Small intestine (tissue), 7 donors: ENCODE measurements at regions not wholly inside any gene's neighbourhood (a gene's known extent, or its start where the extent isn't known, plus 50 kb on each side); places are given as distances from the start of the nearest gene placed in this dataset.

Experiments used
- DNase-seq, 2 donors: peaks; one replicate each; pipeline versions ENCODE4 v3.0.0 to v3.0.0-alpha.2; 2013
- FAIRE-seq: peaks from 2 replicates; lab custom pipeline; 2012; peaks lifted over from hg19 to GRCh38; lab: Jason Lieb, UNC
- H3K27ac ChIP-seq, 3 donors: one replicate each; pipeline ENCODE4 v1.5.1; 2013; ENCODE audit warnings: low read length in 2 of 3, mild to moderate bottlenecking in 2 of 3, control low read depth in 1 of 3, inconsistent platforms in 1 of 3, low read depth in 1 of 3, moderate library complexity in 1 of 3
- H3K27me3 ChIP-seq, 3 donors: one replicate each; pipeline ENCODE4 v1.6.1; 2013; ENCODE audit warnings: low read length in 3 of 3, inconsistent platforms in 1 of 3; ENCODE audit not compliant: control insufficient read depth in 3 of 3, insufficient read depth in 3 of 3
- H3K36me3 ChIP-seq, 3 donors: one replicate each; pipeline ENCODE4 v1.6.1; 2013; ENCODE audit warnings: low read length in 3 of 3, inconsistent platforms in 1 of 3, low read depth in 1 of 3, mild to moderate bottlenecking in 1 of 3, moderate library complexity in 1 of 3; ENCODE audit not compliant: control insufficient read depth in 3 of 3, insufficient read depth in 2 of 3
- H3K4me1 ChIP-seq, 3 donors: one replicate each; pipeline ENCODE4 v1.6.1; 2013; ENCODE audit warnings: low read length in 2 of 3, inconsistent platforms in 1 of 3, low read depth in 1 of 3, mild to moderate bottlenecking in 1 of 3, moderate library complexity in 1 of 3; ENCODE audit not compliant: control insufficient read depth in 3 of 3, insufficient read depth in 2 of 3
- H3K4me3 ChIP-seq, 3 donors: one replicate each; pipeline ENCODE4 v1.5.1; 2013; ENCODE audit warnings: low read length in 3 of 3, control low read depth in 1 of 3, inconsistent platforms in 1 of 3, low read depth in 1 of 3, mild to moderate bottlenecking in 1 of 3, moderate library complexity in 1 of 3
- H3K9me3 ChIP-seq, 2 donors: one replicate each; pipeline ENCODE4 v1.6.1; 2013; ENCODE audit warnings: low read depth in 1 of 2, low read length in 1 of 2; ENCODE audit not compliant: control insufficient read depth in 2 of 2, insufficient read depth in 1 of 2
- WGBS, 3 donors: extraction: QIAGEN DNeasy Blood & Tissue Kit; methylation state at CpG; one replicate each; pipeline ENCODE4 v1.1.7; 2013; 5-methylcytosine and 5-hydroxymethylcytosine counted together
- donor health status: healthy with polysubstance abuse.
- donor health status: control.
- donor health status: control.
- donor health status: Bipolar disorder and iron deficiency.
- donor health status: healthy.

DNA sequence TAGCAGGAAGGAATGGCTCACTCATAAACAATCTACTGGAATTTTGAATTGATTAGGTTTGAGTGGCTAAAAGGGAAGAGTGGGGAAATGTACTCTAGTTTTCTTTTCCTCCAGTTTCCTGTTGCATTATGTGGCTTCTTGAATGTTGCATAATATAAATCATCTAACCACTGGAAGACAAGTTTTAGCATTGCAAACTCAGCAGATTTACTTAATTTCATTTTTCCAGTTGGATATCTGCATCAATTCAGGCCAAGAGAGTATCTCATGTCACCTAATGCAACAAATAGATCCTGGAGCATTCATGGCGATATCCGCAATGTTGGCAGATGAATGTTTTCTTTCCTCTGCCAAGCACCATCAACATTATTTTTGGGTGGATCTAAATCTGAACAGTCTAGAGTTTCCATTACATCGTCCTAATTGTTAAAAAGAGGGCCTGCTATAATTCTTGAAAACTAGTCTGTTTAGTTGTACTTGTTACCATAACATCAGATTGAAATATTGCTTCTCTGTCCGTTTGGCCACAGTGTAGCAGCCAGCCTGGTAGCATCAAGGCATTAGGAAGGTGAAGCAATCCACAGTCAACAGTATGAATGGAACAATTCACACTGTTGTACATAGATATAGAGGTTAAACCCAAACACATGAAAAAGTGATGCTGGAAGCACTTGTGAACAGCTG, 544.2 kb downstream of the ETNK1 start:
- no peaks in the 10 kb centered on the region for H3K27me3 ChIP-seq
- H3K9me3 ChIP-seq: no peaks in the 10 kb centered on the region
- FAIRE-seq (no peak), DNase-seq (no peak)
- H3K4me3 ChIP-seq: no peak overlapping the region
- no peak overlapping the region for H3K27ac ChIP-seq
- 76 to 86% (median 85%) methylated on average over 4 of the region's 4 CpGs for WGBS, 3 donors
- no peaks in the 10 kb centered on the region for H3K36me3 ChIP-seq
- H3K4me1 ChIP-seq: no peaks in the 10 kb centered on the region

DNA sequence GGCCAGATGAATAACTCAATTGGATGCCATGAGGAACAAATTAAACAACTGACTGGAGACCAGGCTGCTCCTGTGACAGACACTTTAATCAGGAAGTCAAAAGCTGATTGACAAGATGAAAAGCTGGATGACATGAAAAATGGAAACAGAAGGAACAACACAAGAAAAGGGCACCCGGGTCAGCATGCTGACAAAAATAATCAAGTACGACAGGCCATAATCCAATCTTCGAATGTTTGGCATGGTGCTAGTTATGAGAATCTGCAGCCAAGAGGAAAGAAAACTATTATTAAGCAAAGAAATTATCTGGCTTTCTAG, 544.7 kb downstream of the ETNK1 start:
- DNase-seq: no peak
- Histone ChIP-seq H3K4me1 (no peaks in the 10 kb centered on the region), H3K27ac (no peak overlapping the region), H3K36me3 (no peaks in the 10 kb centered on the region), H3K27me3 (no peaks in the 10 kb centered on the region), H3K4me3 (no peak overlapping the region), H3K9me3 (no peaks in the 10 kb centered on the region)
- no peak for FAIRE-seq
- 75 to 84% (median 77%) methylated on average over 3 of the region's 3 CpGs for whole genome bisulfite sequencing, 3 donors

DNA sequence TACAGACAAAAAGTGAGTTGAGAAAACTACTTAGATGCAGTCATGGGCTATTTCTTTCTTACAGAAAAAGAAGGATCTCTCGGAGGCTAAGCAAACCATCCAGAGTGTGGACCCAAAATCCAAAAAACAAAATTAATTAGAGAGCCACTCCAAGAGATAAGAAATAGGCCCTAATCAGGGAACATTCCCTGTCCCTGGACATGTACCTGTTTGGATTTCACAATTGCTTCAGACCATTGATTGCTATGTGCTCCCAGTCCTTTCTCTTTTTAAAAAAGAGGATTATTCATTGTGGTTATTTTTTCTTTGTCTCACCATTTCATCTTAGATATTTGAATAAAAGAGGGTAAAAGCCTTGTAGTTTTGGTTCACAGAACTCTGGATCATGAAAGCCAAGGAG, 549.9 kb downstream of the ETNK1 start:
- Histone ChIP-seq H3K36me3 (no peaks in the 10 kb centered on the region), H3K4me3 (no peak overlapping the region), H3K27me3 (no peaks in the 10 kb centered on the region), H3K9me3 (no peaks in the 10 kb centered on the region), H3K4me1 (no peaks in the 10 kb centered on the region), H3K27ac (no peak overlapping the region)
- DNase-seq: no peak
- 36 to 89% (median 82%) methylated on average over 1 of the region's 1 CpG for WGBS, 3 donors
- FAIRE-seq: no peak

DNA sequence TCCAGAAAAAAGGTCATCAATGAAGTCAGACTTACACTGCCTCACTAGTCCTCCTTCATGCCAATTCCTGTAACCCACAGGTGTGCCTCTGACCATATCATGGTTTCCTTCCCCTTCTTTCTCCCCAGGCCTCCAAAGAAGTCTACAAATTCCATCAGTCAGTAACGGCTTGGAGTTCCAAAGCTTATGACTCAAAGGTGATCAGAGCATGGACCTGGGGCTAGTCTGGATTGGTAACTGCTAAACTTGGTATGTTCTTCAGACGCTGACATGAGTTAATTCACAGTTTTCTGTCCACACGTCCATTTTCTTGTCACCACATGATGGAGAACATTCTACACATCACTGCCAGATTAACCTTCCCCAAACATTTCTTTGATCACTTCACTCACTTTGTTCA, 560.4 kb downstream of the ETNK1 start:
- no peak for DNase-seq
- H3K9me3 ChIP-seq: no peaks in the 10 kb centered on the region
- no peak overlapping the region for H3K4me3 ChIP-seq
- H3K36me3 ChIP-seq: no peaks in the 10 kb centered on the region
- H3K27ac ChIP-seq: no peak overlapping the region
- WGBS, 3 donors: 74 to 76% (median 75%) methylated on average over 3 of the region's 3 CpGs
- no peaks in the 10 kb centered on the region for H3K4me1 ChIP-seq
- FAIRE-seq: no peak
- no peaks in the 10 kb centered on the region for H3K27me3 ChIP-seq

DNA sequence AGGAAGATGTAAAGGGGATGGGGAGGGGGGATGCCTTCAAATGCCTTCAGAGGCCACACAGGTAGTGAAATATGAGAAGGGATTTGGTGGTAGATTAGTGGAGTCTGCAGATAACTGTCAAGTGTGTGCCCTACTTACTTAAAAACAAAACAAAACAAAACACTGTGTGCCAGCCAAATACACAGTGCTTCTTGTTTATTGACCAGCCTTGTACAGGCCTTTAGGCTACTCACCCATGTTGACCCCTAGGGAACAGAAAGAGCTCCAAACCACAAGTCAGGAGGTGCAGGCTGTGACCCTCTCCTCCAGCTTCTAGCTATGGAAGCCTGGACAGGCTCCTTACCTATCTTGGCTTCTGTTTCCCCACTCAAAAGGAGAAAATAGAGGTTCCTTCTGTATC, 562.0 kb downstream of the ETNK1 start:
- Histone ChIP-seq H3K27ac (no peak overlapping the region), H3K36me3 (no peaks in the 10 kb centered on the region), H3K4me3 (no peak overlapping the region), H3K9me3 (no peaks in the 10 kb centered on the region), H3K27me3 (no peaks in the 10 kb centered on the region), H3K4me1 (no peaks in the 10 kb centered on the region)
- FAIRE-seq (no peak), DNase-seq (no peak)

DNA sequence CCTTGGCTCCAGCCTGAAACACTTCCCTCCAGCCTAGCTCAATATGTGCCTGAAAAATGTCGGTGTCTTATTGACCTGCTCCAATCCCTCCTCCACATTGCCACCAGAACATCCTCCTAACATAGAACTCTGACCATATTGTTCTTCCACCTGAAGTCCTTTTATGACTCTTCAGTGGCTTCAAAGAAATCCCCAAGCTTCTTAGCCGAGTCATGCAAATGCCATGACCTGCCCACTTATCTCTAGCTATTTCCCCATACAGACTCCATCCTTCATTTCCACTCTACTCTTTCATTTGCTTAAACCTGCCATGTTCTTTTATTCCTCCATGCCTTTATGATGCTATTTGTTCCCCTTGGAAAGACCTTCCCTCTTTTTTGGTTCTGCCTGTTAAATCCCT, 568.6 kb downstream of the ETNK1 start:
- DNase-seq (no peak), FAIRE-seq (no peak)
- no peak overlapping the region for H3K4me3 ChIP-seq
- H3K36me3 ChIP-seq: no peaks in the 10 kb centered on the region
- WGBS, 3 donors: 79 to 89% (median 81%) methylated on average over 2 of the region's 2 CpGs
- H3K4me1 ChIP-seq: no peaks in the 10 kb centered on the region
- H3K27me3 ChIP-seq: no peaks in the 10 kb centered on the region
- H3K27ac ChIP-seq: no peak overlapping the region
- no peaks in the 10 kb centered on the region for H3K9me3 ChIP-seq

DNA sequence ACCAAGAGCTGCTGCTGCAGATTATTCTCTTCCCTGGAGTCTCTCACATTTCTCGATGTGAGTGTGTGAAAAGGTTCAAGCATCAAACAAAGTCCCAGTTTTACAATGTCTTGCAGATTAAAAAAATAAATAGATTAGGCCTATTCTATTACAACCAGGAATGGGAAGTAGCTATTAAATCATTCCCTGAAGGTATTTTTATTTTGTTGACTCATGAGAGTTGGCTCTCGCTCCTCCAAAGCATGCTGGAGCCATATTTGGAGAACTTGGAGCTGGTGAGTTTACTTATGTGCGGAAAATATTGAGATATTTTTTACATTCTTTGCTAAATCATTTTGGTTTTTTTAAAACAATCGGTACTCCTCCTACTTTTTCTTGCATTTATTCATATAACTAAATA, 572.3 kb downstream of the ETNK1 start:
- no peak for DNase-seq

DNA sequence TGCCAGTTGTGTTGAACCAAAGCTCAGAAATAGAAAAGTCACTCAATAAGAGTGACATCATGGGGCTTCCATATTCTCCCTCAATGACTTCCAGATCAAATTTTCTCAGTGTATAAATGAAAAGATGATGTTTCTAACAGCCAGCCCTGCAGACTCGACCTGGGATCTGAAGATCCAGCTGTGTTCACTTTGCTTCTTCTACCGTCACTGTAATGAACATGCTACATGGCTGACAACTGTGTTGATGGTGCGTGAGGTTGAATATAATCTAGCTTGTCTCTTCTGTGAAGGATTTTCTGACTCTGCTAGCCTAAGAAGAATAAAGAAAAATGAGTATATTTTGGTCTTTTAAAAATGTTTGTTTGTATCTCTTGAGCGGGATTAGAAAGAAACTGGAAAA, 577.8 kb downstream of the ETNK1 start:
- no peak overlapping the region for H3K27ac ChIP-seq
- DNase-seq (no peak), FAIRE-seq (no peak)
- no peak overlapping the region for H3K4me3 ChIP-seq
- H3K4me1 ChIP-seq: no peaks in the 10 kb centered on the region
- no peaks in the 10 kb centered on the region for H3K9me3 ChIP-seq
- H3K27me3 ChIP-seq: no peaks in the 10 kb centered on the region
- WGBS, 3 donors: 66 to 73% (median 67%) methylated on average over 4 of the region's 4 CpGs
- no peaks in the 10 kb centered on the region for H3K36me3 ChIP-seq

More for the DNA sequence above, 572.3 kb downstream of the ETNK1 start:
- no peaks in the 10 kb centered on the region for H3K36me3 ChIP-seq
- WGBS, 3 donors: 67 to 70% (median 68%) methylated on average over 4 of the region's 4 CpGs
- H3K4me1 ChIP-seq: no peaks in the 10 kb centered on the region
- no peak for FAIRE-seq
- H3K27me3 ChIP-seq: no peaks in the 10 kb centered on the region
- no peak overlapping the region for H3K27ac ChIP-seq
- H3K9me3 ChIP-seq: no peaks in the 10 kb centered on the region
- H3K4me3 ChIP-seq: no peak overlapping the region
